Breast epithelium (tissue), 3 donors: ENCODE measurements at regions not wholly inside any gene's neighbourhood (a gene's known extent, or its start where the extent isn't known, plus 50 kb on each side); places are given as distances from the start of the nearest gene placed in this dataset.

Experiments
- CTCF ChIP-seq, 3 donors: fragments of 450-650 bp; IDR thresholded peaks; one replicate each; pipeline ENCODE4 v1.5.1; 2016 to 2017; ENCODE audit warnings: antibody characterized with exemption in 3 of 3, mild to moderate bottlenecking in 3 of 3, moderate library complexity in 3 of 3
- POLR2A ChIP-seq: fragments of 450-650 bp; IDR thresholded peaks from one replicate; pipeline ENCODE4 v1.6.1; 2016; ENCODE audit warnings: antibody characterized with exemption, mild to moderate bottlenecking, moderate library complexity
- POLR2AphosphoS5 ChIP-seq, 3 donors: sonication (generic); formaldehyde crosslinking; IDR thresholded peaks; one replicate each; pipeline ENCODE4 v1.6.1; 2017; ENCODE audit warnings: antibody characterized with exemption in 3 of 3

DNA sequence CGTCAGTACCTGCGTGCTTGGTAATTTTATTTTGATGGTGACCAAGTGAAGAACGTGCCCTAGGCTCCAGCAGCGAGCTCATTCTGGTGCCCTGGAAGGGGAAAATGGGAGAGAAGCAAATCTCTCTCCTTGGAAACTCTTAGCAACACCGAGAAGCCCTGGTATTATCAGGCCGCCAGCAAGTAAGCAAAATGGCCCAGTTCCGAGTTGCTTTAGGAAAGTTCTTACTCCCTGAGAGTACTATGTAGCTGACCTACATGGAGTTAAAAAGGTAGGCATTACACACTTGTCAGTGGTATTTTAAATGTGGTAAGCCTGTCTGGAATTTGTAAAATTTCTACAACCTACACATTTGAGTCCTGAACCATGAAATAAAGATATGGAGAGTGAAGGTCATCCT lies 146.4 kb downstream of the CPEB2 start:
- no peak for TF ChIP-seq CTCF (IDR thresholded peaks at IDR 0.05)
- TF ChIP-seq POLR2A: no peak
- no peak for TF ChIP-seq POLR2AphosphoS5 (IDR thresholded peaks at IDR 0.05)
